ENCODE measurements at regions not wholly inside any gene's neighbourhood (a gene's known extent, or its start where the extent isn't known, plus 50 kb on each side); places are given as distances from the start of the nearest gene placed in this dataset.

DNA sequence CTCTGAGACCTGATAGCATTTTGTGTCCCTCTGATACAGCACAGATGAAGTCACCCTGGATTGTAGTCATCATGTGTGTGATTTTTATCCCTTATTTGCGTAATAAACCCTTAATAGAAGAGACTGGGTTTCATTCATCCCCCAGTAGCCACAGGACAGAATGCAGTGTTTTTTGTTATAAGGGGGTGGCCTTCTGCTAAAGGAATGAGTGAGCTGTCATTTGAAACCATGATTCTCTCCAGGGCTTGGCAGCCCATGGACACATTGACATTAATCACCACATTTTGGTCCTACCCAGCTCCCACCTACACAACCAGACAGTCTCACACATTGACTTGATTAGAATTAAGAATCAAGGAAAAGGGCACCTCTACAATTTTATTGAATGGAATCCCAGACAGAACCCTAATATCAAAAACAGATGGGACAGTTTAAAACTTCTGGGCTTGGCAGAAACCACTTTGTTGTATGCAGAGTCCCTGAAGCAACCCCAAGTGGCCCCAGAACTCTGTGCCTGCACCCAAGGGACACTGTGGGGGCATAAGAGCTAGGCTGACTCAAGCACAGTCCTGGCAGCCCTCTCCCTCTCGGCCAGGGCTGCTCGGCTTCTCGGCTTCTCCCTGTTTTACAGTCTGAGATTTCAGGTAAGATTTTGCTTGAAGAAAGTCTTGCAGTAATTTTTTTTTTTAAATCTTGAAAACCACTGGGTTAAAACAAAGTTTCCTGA lies 254.0 kb upstream of the SLC14A2 start:
- TF ChIP-seq, protein P1, sequence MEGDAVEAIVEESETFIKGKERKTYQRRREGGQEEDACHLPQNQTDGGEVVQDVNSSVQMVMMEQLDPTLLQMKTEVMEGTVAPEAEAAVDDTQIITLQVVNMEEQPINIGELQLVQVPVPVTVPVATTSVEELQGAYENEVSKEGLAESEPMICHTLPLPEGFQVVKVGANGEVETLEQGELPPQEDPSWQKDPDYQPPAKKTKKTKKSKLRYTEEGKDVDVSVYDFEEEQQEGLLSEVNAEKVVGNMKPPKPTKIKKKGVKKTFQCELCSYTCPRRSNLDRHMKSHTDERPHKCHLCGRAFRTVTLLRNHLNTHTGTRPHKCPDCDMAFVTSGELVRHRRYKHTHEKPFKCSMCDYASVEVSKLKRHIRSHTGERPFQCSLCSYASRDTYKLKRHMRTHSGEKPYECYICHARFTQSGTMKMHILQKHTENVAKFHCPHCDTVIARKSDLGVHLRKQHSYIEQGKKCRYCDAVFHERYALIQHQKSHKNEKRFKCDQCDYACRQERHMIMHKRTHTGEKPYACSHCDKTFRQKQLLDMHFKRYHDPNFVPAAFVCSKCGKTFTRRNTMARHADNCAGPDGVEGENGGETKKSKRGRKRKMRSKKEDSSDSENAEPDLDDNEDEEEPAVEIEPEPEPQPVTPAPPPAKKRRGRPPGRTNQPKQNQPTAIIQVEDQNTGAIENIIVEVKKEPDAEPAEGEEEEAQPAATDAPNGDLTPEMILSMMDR (IDR thresholded peaks at IDR 0.05): no peak
- H3K27ac Mint-ChIP-seq: peak overlapping the region in 1 of 7 donors; percentile 0
- Histone ChIP-seq H2AFZ (ENCODE audit: insufficient read depth, low read depth, low read length, poor library complexity, severe bottlenecking) (no peak overlapping the region), H3K79me2 (ENCODE audit: insufficient read depth, low read length) (no peaks in the 10 kb centered on the region), H3K27ac (ENCODE audit: low read depth in 1 of 2, low read length in 2 of 2) (no peak overlapping the region), H3K27me3 (ENCODE audit: control insufficient read depth in 2 of 2, insufficient read depth in 2 of 2, low read length in 2 of 2) (no peaks in the 10 kb centered on the region), H3K9me3 (replicated peaks in 1 of 2; ENCODE audit: control insufficient read depth in 1 of 2, insufficient read depth in 1 of 2, low read length in 2 of 2) (no peaks in the 10 kb centered on the region), H3K4me2 (replicated peaks; ENCODE audit: extremely low read depth, low read length, poor library complexity, severe bottlenecking) (no peak overlapping the region), H4K20me1 (ENCODE audit: insufficient read depth, low read length) (no peaks in the 10 kb centered on the region), H3K4me3 (replicated peaks in 1 of 3; ENCODE audit: low read depth in 2 of 3, low read length in 3 of 3) (no peak overlapping the region), H3K36me3 (replicated peaks in 1 of 2; ENCODE audit: control insufficient read depth in 1 of 2, insufficient read depth in 2 of 2, low read length in 2 of 2) (no peaks in the 10 kb centered on the region), H3K9ac (ENCODE audit: insufficient read depth, low read length, poor library complexity, severe bottlenecking) (no peak overlapping the region), H3K4me1 (ENCODE audit: control insufficient read depth in 1 of 2, insufficient read depth in 2 of 2, low read length in 2 of 2) (no peaks in the 10 kb centered on the region)
- WGBS (ENCODE audit: insufficient coverage): no CpG with 5 or more reads among the region's 4 CpGs
- H3K9me3 Mint-ChIP-seq: no peaks in the 10 kb centered on the region
- no peak for DNase-seq
- intact Hi-C loops (cut with micrococcal nuclease): no loop called here
- H3K36me3 Mint-ChIP-seq: no peaks in the 10 kb centered on the region
- no peaks in the 10 kb centered on the region for H3K4me1 Mint-ChIP-seq
- H3K4me3 Mint-ChIP-seq: no peak overlapping the region
- no peaks in the 10 kb centered on the region for H3K27me3 Mint-ChIP-seq (ENCODE audit: low read depth in 3 of 3)

DNA sequence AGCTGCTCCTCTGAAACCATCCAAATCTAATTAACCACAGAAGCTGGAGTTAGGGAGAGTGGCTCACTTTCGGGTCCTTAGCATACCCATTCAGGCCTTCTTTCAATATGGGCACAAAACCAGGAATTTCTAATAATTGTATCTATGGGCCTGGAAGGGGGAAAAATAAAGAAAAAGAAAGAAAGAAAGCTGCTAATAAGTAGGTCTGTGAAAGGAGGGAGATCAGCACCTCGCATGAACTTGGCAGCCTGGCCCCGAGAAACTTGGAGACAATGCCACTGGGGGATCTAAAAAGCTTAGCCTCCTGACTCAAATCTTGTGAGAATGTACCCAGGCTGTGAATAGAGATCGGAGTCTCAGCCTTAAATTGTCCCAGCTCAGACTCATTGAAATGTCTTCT lies 252.1 kb upstream of the SLC14A2 start:
- intact Hi-C loops (cut with micrococcal nuclease): no loop called here
- Histone ChIP-seq H3K79me2 (ENCODE audit: insufficient read depth, low read length) (no peaks in the 10 kb centered on the region), H3K27ac (ENCODE audit: low read depth in 1 of 2, low read length in 2 of 2) (no peak overlapping the region), H4K20me1 (ENCODE audit: insufficient read depth, low read length) (no peaks in the 10 kb centered on the region), H3K36me3 (replicated peaks in 1 of 2; ENCODE audit: control insufficient read depth in 1 of 2, insufficient read depth in 2 of 2, low read length in 2 of 2) (no peaks in the 10 kb centered on the region), H3K4me1 (ENCODE audit: control insufficient read depth in 1 of 2, insufficient read depth in 2 of 2, low read length in 2 of 2) (no peaks in the 10 kb centered on the region), H3K9ac (ENCODE audit: insufficient read depth, low read length, poor library complexity, severe bottlenecking) (no peak overlapping the region), H3K4me3 (replicated peaks in 1 of 3; ENCODE audit: low read depth in 2 of 3, low read length in 3 of 3) (no peak overlapping the region), H3K4me2 (replicated peaks; ENCODE audit: extremely low read depth, low read length, poor library complexity, severe bottlenecking) (no peak overlapping the region), H3K27me3 (ENCODE audit: control insufficient read depth in 2 of 2, insufficient read depth in 2 of 2, low read length in 2 of 2) (no peaks in the 10 kb centered on the region), H3K9me3 (replicated peaks in 1 of 2; ENCODE audit: control insufficient read depth in 1 of 2, insufficient read depth in 1 of 2, low read length in 2 of 2) (no peaks in the 10 kb centered on the region), H2AFZ (ENCODE audit: insufficient read depth, low read depth, low read length, poor library complexity, severe bottlenecking) (no peak overlapping the region)
- DNase-seq: no peak
- no peak overlapping the region for H3K4me3 Mint-ChIP-seq
- TF ChIP-seq, protein P1 (IDR thresholded peaks at IDR 0.05): no peak
- 90% methylated on average over 2 of the region's 4 CpGs for WGBS (ENCODE audit: insufficient coverage)
- H3K27ac Mint-ChIP-seq: no peak overlapping the region
- H3K36me3 Mint-ChIP-seq: no peaks in the 10 kb centered on the region
- H3K9me3 Mint-ChIP-seq: no peaks in the 10 kb centered on the region
- no peaks in the 10 kb centered on the region for H3K4me1 Mint-ChIP-seq
- peaks cover 0 to 2% (median 2%) of the 10 kb centered on the region in 3 donors for H3K27me3 Mint-ChIP-seq (ENCODE audit: low read depth in 3 of 3)
